HK-2 (cell line): ENCODE measurements at regions not wholly inside any gene's neighbourhood (a gene's known extent, or its start where the extent isn't known, plus 50 kb on each side); places are given as distances from the start of the nearest gene placed in this dataset.
A peak's percentile ranks its signal among the peaks of the same experiment; 100 is the strongest.
"Not testable (repeated sequence)": the region's sequence is repeated elsewhere in the genome, so short reads cannot be mapped to it uniquely, and the experiment has no call there.

Experiments
- DNase-seq: peaks from one replicate; pipeline ENCODE4 v3.0.0-alpha.2; 2018; ENCODE audit not compliant: unreplicated experiment

DNA sequence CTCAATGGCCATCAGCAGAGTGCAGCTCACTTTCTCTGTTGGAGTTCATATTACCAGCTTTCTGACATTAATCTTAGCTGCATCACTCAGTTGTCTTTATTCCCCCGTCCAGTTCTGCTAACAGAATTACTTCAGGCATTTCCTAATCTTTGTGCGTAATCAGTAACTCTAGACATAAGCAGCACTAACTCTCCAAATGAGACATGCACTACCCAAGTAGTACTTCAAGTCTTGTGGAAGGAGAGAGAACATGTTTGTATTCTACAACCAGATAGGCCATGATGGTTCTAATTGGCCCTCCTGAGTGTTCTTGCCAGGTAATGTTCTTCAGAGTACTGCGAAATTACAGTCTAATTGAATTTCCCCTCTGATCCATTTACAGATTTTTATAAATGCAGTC, 448.5 kb upstream of the RPS6KA3 start:
- DNase-seq = no peak

DNA sequence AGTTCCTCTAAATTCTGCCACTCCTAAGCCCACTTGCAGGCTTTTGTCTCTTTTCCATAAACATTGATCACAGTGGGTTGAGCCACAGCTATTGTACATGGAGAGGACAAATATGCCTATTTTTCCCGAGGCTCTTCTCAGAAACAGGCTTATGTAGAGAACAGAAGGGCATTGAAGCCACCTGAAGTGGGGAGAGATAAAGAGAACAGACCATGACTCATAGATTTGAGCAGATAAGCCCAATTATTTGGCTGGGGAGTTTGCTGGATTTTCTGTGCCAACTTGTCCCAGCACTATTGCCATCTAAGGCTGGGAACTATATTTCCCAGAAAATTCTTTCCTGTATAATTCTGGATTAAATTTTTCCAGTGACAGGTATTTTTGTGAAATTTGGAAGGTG, 446.1 kb upstream of the RPS6KA3 start:
- no peak for DNase-seq

DNA sequence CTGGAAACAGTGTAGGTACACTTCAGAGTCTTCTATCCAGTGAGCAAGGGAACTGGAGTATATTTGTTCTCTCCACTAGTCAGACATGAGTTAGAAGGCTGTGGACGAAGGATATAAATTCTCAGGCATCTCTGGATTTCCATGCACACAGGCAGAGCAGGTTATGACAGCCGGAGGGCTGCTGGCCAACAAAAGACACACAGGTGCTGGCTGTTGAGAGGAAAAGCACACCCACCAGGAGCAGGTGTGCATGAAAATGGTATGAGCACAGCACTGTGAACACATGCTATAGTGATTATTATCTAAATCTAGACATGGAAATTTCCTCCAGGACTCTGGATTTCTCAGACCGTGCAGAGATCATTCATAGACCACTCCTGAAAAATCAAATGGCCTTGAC, 444.7 kb upstream of the RPS6KA3 start:
- DNase-seq = no peak

DNA sequence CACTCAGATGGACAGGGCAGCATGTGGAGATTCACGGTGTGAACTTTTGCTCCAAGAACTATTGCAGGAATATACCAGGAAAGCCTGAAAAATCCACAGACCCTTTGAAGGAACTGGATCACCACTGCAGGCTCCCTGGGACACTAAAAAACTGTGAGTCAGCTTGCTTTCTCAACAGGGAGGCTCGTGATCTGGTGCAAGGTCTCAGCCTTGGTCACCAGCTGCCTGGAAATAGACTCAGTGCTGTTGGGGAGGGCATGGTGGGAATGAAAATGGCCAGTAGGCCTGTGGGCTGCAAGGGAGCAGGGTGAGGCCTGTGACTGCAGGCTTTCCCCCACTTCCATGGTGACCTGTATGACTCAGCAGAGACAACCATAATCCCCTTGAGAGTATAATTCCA, 426.4 kb upstream of the RPS6KA3 start:
- DNase-seq = no peak

DNA sequence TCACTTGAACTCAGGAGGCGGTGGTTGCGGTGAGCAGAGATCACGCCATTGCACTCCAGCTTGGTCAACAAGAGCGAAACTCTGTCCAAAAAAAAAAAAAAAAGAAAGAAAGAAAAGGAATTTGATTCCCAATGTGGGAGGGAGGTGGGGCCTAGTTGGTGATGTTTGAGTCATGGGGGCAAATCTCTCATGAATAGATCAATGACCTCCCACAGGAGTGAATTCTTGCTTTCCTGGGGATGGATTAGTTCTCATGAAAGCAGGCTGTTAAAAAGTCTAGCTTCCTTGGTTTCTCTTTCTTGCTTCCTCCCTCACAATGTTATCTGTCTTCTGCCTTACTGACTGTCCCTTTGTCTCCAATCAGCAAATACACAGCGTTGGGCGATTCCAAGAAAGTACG, 419.5 kb upstream of the RPS6KA3 start:
- no peak for DNase-seq

DNA sequence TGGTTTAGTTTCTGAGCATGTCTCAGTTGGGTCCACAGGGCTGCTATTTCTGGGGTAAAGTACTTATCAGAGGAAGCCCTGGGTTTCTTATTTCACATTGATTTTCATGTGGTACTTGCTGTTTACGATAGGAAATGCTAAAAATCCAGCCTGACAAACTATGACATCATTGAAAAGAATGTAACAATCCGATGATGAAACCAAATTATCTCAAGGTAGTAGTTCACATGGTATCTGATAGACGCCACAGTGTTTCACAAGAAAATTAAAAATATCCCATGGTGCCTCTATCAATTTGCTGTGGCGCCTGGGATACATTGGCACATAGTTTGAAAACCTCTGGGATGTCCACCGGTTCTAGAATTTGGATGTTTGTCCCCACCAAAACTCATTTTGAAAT, 418.9 kb upstream of the RPS6KA3 start:
- no peak for DNase-seq

DNA sequence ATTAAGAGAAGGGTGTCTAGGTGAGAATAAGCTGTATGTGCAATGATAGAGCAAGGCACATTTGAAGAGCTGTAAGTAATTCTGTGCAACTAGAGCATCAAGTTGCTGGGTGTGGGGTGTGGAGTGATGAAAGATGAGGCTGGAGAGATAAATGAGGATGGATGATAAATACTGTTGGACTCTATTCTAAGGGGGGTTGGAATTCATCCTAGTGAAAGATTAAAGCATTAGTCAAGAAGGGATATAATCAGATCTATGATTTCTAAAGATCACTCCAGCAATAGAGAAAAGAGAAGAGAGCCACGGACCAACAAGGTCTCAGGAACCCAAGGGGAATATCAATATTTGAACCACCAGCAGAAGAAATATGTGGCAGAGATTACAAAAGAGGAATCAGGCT, 415.0 kb upstream of the RPS6KA3 start:
- no peak for DNase-seq

DNA sequence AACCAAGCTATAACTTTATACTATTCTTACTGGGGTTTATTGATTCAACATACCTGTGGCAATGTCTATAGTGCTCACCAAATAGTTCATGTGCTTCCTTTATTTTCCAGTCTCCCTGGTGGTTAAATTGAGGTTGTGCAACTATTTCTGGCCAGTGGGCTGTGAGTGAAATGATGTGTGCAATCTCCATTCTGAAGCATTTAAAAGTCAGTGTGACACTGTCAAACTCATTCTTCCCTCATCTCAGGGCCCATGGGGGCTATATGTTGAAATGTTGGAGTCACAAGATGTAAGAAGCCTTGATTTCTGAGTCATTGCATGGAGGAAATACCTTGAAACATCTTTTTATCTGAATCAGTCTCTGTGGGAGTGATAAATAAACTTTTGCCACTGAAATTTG, 414.3 kb upstream of the RPS6KA3 start:
- DNase-seq = no peak

DNA sequence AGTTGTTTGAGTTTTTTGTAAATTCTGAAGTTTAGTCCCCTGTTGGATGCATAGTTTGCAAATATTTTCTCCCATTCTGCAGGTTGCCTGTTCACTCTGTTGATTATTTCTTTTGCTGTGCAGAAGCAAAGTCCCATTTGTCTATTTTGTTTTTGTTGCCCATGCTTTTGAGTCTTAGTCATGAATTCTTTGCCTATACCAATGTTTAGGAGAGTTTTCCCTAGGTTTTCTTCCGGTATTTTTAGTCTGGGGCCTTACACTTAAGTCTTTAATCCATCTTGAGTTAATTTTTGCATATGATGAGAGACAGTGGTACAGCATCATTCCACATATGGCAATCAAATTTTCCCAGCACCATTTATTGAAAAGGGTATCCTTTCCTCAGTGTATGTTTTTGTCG, 405.8 kb upstream of the RPS6KA3 start:
- no peak for DNase-seq

DNA sequence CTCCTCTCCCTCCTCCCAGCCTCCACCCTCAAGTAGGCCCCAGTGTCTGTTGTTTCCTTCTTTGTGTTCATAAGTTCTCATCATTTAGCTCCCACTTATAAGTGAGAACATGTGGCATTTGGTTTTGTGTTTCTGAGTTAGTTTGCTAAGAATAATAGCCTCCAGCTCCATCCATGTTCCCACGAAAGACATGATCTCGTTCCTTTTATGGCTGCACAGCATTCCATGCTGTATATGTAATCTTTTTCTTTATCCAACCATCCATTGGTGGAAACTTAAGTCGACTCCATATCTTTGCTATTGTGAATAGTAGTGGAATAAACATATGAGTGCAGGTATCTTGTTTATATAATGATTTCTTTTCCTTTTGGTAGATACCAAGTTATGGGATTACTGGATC, 405.0 kb upstream of the RPS6KA3 start:
- DNase-seq = not testable (repeated sequence)

DNA sequence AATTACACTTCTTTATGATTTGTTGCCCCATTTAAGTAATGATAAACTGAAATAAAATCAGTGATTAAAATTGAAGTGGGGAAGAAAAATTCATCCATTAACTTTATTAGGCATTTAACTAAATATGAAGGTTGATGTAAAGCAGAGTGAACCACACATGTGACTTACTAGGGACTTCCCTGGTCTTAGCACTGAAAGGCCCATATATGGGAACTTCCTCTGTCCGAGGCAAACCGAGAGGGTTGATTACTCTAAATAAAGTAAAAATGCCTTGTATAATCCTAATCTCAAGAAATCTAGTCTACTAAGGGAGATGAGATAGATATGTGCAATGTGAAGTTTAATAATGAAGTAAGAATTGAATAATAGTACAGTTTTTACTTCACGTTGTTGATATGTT, 403.9 kb upstream of the RPS6KA3 start:
- DNase-seq = no peak

DNA sequence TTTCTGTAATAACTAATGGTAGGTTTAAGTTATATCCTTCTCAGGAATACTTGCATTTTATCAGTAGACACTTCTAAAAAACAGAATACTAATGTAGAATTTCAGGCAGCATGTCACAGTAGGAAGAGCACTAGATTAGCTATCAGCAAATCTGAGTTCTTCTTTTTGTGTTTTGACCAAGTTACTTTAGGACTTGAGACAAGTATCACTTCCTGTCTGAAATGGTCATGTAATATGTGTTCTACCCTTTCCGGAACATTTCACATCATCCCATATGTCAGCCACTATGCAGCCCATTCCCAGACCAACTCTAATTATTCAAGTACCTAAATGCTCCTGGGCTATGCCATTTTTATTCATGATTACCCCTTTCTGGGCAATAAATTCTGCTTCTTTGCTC, 401.8 kb upstream of the RPS6KA3 start:
- no peak for DNase-seq

DNA sequence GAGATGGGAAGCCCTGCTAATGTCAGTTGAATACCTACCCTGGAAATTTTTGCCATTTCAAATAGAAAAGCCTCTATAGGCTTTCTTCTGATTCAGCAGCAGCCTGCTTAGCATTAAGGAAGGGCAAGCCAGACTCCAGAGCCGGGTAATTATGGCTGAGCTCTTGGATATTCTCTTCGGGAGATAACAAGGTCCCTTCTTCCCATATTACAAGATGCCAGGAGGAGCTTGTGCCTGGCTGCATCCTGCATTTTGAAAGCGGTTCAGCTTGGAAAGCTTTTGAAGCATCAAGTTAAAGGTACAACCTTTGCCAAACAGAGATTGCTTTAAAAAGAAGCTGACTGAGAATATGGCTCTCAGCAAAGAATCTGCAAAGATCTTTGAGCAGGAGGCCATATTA, 399.6 kb upstream of the RPS6KA3 start:
- DNase-seq = no peak

DNA sequence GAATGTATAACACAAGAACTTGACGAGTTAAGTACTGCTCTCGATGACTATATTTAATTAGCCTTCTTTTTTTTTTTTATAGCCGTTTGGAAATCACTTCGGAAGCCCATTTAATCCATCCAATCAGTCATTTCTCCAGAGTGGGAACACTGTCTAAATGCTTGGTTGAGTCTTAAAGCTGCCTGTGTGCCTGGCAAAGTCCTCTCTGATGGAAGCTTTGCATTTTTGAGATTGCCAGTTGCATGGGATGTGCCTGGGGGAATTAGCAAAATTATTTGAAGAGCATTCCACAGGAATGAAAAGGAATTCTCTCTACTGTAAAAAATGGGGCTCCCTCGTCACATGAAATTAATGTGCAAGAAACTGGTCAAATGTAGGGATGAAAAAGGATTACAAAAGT, 398.8 kb upstream of the RPS6KA3 start:
- DNase-seq = no peak

DNA sequence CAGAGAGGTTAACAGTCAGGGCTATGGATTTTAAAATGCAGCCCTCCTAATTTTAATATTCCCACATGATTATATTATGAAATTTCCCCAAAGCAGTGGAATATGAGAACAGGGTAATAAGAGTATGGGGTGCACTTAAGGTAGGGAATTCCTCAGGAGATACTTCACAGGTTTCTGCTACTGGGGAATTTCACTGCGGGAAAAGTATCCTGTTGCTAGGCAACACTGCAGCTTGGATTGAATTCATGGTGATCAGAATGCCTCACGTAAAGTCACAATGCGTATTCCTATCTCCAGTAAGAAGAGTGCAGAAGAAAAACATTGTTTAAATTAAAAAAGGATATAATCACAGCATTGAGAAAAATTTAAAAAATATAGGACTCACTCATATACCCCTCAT, 398.1 kb upstream of the RPS6KA3 start:
- DNase-seq = no peak

DNA sequence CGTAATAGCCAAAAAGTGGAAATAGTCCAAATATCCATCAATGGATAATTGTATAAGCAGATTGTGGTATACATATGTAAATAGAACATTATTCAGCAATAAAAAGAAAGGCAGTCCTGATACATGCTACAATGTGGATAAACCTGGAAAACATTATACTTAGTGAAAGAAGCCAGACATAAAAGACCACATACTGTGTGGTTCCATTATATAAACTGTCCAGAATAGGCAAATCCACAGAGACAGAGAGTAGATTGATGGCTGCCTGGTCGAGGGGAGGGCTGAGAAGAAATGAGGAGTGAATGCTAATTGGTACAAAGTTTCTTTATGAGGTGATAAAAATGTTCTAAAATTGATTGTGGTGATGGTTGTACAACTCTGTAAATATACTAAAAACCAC, 397.4 kb upstream of the RPS6KA3 start:
- no peak for DNase-seq

DNA sequence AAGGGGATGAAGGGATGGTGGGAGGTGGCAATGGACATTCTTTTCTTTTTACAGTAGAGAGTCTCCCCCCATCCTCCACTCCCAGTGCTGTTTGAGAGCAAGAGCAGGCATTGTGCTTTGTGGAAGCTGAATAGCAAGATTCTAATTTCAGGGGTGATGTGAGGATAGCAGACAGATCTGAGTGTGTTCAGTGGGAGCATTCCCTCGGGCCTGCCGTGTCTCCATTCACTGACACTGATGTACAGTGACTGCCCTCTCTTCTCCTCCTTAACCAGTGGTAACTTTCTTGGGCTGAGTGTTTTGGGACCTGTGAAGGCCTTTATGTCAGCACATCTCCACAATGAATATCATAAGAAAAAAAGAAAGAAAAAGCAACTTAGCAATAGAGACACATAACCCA, 396.6 kb upstream of the RPS6KA3 start:
- DNase-seq = no peak

DNA sequence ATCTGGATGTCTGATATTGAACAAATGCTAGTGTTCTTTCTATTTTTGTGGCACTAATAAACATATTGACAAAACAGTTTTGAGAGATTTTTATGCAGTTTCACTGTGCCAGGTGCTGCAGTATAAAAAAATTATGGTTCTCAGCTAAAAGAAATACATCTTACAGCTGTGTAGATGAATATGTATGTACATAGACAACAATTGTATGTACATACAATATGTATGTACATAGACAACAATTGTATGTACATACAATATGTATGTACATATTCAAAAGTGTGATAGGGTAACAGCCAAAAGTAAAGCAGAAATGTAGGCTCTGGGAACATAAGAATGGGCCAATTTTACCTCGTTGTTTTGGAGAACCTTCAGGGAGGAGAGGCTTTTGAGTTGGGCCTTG, 390.0 kb upstream of the RPS6KA3 start:
- DNase-seq = no peak

DNA sequence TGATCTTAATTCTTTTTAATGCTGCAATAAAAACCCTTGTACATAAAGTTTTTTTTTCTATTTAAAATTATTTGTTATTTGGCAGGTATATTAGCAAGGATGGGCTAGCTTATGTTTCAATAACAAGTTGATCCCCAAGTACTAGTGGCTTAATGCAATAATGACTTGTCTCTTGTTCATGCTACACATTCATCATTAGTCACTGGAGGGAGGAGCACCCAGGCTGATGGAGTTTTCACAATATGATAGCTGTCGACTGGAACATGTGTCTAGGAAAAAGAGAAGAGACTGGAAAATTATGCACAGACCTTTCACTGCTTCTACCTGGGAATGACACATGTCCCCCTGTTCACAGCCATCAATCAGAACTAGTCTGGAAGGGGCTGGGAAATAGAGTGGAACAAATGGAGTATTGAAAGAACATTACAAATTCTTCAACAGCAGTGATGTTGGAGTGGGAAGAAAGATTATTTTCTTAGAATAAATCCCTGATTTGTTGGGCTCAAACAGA, 387.9 kb upstream of the RPS6KA3 start:
- no peak for DNase-seq

DNA sequence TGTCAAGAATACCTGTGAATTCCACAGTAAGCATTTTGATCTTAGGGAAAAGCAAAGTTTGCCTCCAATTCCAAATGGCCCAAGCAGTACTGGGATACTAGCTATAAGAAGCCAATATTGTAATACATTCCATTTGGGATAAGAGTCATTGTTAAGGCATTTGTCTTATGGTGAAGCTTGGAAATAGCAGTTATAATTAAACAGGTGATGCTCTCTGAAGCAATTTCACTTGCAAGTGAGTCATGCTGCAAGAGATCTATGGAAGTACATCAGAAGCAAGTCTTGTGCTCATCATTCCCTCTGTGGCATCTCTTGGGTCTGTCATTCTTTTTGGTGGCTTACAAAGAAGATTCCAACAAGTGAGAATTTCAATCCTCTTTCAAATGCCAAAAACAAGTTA, 386.4 kb upstream of the RPS6KA3 start:
- DNase-seq = no peak

DNA sequence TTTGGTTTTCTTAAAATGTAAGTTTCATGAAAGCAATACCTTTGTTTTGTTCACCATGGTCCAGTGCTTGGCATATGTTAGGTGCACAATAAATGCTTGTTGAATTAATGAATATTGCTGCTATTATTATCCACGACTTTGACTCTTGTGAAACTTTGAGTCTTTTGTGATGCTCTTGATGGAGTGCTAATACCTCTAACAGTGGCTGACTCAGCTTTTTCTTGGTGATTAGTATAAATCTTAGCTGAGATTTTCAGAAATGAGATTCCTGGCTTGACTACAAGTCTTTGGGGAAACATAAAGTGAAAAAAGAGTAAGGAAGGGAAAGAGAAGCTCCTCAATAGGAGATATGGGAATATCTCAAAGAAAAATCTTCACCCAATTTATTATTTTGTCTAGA, 375.2 kb upstream of the RPS6KA3 start:
- DNase-seq = no peak

DNA sequence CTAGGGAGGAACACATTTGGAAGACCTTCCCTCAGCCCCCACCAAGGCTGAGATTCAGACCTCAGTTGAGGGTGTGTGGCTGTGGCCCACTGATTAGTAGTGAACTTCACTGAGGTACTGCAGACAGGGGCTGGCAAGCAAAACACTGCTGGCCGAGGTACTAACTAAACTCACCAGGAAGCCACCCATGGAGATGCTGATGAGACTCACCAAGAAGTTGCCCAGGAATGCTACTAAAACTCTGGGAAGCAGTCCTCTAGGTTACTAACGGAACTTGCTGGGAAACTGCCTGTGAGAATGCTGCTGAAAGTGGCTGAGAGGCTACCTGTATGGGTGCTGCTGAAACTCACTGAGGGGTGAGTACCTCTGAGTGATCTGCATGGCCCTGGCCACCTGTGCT, 372.4 kb upstream of the RPS6KA3 start:
- DNase-seq = no peak

DNA sequence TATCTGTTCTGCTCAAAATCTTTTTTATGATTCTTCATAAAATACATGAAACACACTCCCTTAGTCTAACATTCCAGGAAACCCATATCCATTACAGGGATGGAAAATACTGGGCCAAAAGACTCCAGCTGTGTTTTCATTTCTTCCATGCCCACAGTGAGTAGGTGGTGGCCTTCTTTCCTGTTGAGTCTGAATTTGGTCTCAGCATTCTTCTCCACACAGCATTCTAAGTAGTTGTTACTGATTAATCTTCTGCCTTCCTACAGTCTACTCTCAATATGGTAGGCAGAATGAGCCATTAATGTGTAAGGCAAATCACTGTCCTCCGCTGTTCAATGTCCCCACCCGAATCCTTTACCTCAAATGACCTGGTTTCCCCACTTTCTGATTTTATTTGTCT, 370.6 kb upstream of the RPS6KA3 start:
- no peak for DNase-seq

DNA sequence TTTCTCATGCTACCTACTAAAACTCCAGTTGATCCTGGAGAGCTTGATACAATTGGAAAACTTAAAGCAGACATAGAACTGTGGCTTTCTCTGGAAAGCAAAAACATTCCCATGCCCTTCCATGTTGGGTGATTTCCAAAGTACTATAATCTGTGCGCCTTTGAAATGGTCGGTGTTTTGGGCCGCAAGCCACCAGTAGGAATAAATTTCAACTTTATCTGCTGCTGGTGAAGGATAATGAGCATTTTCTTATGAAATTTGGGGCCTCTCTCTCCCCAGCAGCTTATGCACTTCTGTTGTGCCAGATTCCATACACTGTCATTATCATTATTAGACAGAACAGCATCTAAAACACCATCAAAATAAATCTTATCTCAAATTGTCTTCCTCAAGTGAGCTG, 366.7 kb upstream of the RPS6KA3 start:
- no peak for DNase-seq

DNA sequence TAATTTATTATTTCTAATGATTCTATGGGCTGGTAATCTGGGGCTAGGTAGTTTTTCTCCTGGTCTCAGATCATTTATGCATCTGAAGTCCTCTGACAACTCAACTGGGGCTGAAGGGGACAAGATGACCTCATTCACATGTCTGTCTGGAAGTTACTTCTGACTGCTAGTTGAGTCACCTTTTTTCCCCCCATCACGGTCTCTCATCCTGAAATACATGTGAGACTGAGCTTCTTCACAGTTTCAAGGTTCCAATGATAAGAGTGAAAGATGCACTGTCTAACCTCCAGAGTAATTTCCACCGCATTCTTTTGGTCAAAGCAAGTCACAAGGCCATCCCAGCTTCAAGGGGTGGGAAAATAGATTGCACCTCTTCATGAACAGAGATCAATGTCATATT, 356.7 kb upstream of the RPS6KA3 start:
- peak; percentile 22 for DNase-seq
